ENCODE measurements at regions not wholly inside any gene's neighbourhood (a gene's known extent, or its start where the extent isn't known, plus 50 kb on each side); places are given as distances from the start of the nearest gene placed in this dataset.

GRCh38 chr16:86949116-86949515, 368.1 kb downstream of the C16orf95 start:
- Histone ChIP-seq H3K4me3 (ENCODE audit: low read depth in 1 of 3, low read length in 3 of 3) (no peak overlapping the region), H3K27me3 (ENCODE audit: control insufficient read depth in 4 of 4, insufficient read depth in 4 of 4, low read length in 3 of 4) (peaks cover 0 to 2% (median 0%) of the 10 kb centered on the region in 4 donors), H3K4me1 (ENCODE audit: control insufficient read depth in 4 of 4, insufficient read depth in 4 of 4, low read length in 3 of 4) (no peaks in the 10 kb centered on the region), H3K9ac (ENCODE audit: low read depth in 1 of 2, low read length in 2 of 2) (no peak overlapping the region), H3K9me3 (ENCODE audit: control insufficient read depth in 4 of 4, low read length in 3 of 4) (peaks cover 0 to 10% (median 1%) of the 10 kb centered on the region in 4 donors), H3K27ac (ENCODE audit: low read depth in 1 of 2, low read length in 2 of 2) (no peak overlapping the region), H3K36me3 (ENCODE audit: control insufficient read depth in 4 of 4, insufficient read depth in 3 of 4, low read depth in 1 of 4, low read length in 3 of 4) (no peaks in the 10 kb centered on the region)
- WGBS: 59% methylated on average over 14 of the region's 14 CpGs
- TF ChIP-seq NR2F2 (IDR thresholded peaks at IDR 0.05) (no peak), GABPA (IDR thresholded peaks at IDR 0.05 in 1 of 2, conservative IDR thresholded peaks at IDR 0.05 in 1 of 2) (no peak), RAD21 (IDR thresholded peaks at IDR 0.05) (no peak), MAX (IDR thresholded peaks at IDR 0.05) (no peak), HNF4G (IDR thresholded peaks at IDR 0.05) (no peak), ZBTB33 (IDR thresholded peaks at IDR 0.05) (no peak), RXRA (IDR thresholded peaks at IDR 0.05) (no peak), JUND (IDR thresholded peaks at IDR 0.05) (no peak), FOXA2 (IDR thresholded peaks at IDR 0.05) (no peak), FOXA1 (IDR thresholded peaks at IDR 0.05) (no peak), TAF1 (conservative IDR thresholded peaks at IDR 0.05) (no peak), ATF3 (IDR thresholded peaks at IDR 0.05) (no peak), HNF4A (conservative IDR thresholded peaks at IDR 0.05) (no peak)
- DNase-seq (ENCODE audit: low spot score): no peak

GRCh38 chr16:86949630-86950029, 367.6 kb downstream of the C16orf95 start:
- peaks cover 0 to 10% (median 1%) of the 10 kb centered on the region in 4 donors for H3K9me3 ChIP-seq (ENCODE audit: control insufficient read depth in 4 of 4, low read length in 3 of 4)
- no peak overlapping the region for H3K27ac ChIP-seq (ENCODE audit: low read depth in 1 of 2, low read length in 2 of 2)
- no peaks in the 10 kb centered on the region for H3K36me3 ChIP-seq (ENCODE audit: control insufficient read depth in 4 of 4, insufficient read depth in 3 of 4, low read depth in 1 of 4, low read length in 3 of 4)
- H3K4me1 ChIP-seq (ENCODE audit: control insufficient read depth in 4 of 4, insufficient read depth in 4 of 4, low read length in 3 of 4): no peaks in the 10 kb centered on the region
- no peak for DNase-seq (ENCODE audit: low spot score)
- no peak overlapping the region for H3K4me3 ChIP-seq (ENCODE audit: low read depth in 1 of 3, low read length in 3 of 3)
- no peak for TF ChIP-seq YY1 (IDR thresholded peaks at IDR 0.05)
- no peak for TF ChIP-seq ATF3 (IDR thresholded peaks at IDR 0.05)
- no peak for TF ChIP-seq RAD21 (IDR thresholded peaks at IDR 0.05)
- TF ChIP-seq HNF4A (conservative IDR thresholded peaks at IDR 0.05): no peak
- TF ChIP-seq JUND (IDR thresholded peaks at IDR 0.05): no peak
- no peak for TF ChIP-seq HNF4G (IDR thresholded peaks at IDR 0.05)
- TF ChIP-seq FOXA1 (IDR thresholded peaks at IDR 0.05): no peak
- TF ChIP-seq MAX (IDR thresholded peaks at IDR 0.05): no peak
- TF ChIP-seq FOXA2 (IDR thresholded peaks at IDR 0.05): no peak
- no peak for TF ChIP-seq GABPA (IDR thresholded peaks at IDR 0.05 in 1 of 2, conservative IDR thresholded peaks at IDR 0.05 in 1 of 2)
- no peak for TF ChIP-seq EGR1 (IDR thresholded peaks at IDR 0.05; ENCODE audit: low read depth in 2 of 2)
- no peak for TF ChIP-seq SP1 (IDR thresholded peaks at IDR 0.05)
- no peak for TF ChIP-seq REST (IDR thresholded peaks at IDR 0.05)
- no peak for TF ChIP-seq CTCF (IDR thresholded peaks at IDR 0.05; ENCODE audit: low read depth, low read length, missing input control)
- no peak for TF ChIP-seq ZBTB33 (IDR thresholded peaks at IDR 0.05)
- no peak for TF ChIP-seq NR2F2 (IDR thresholded peaks at IDR 0.05)
- no peak for TF ChIP-seq RXRA (IDR thresholded peaks at IDR 0.05)
- TF ChIP-seq TAF1 (conservative IDR thresholded peaks at IDR 0.05): no peak
- H3K27me3 ChIP-seq (ENCODE audit: control insufficient read depth in 4 of 4, insufficient read depth in 4 of 4, low read length in 3 of 4): peaks cover 0 to 2% (median 0%) of the 10 kb centered on the region in 4 donors
- 84% methylated on average over 3 of the region's 3 CpGs for WGBS
- no peak overlapping the region for H3K9ac ChIP-seq (ENCODE audit: low read depth in 1 of 2, low read length in 2 of 2)

Data from liver (tissue), 8 donors.